Germinal center (tissue), 1 donor: ENCODE measurements at regions not wholly inside any gene's neighbourhood (a gene's known extent, or its start where the extent isn't known, plus 50 kb on each side); places are given as distances from the start of the nearest gene placed in this dataset.

Experiments used
- DNase-seq: peaks from one replicate; pipeline ENCODE4 v3.0.0; 2012; ENCODE audit warnings: mixed read lengths, low spot score

- DNase-seq, result no peak
These were observed 483.8 kb upstream of the GRIA1 start for GRCh38 chr5:153006681-153007080.

- no peak for DNase-seq
These were observed 476.3 kb upstream of the GRIA1 start for GRCh38 chr5:153014194-153014593.

GRCh38 chr5:153018121-153018520 is 472.3 kb upstream of the GRIA1 start:
- DNase-seq, result no peak

GRCh38 chr5:153030755-153031725 is 459.4 kb upstream of the GRIA1 start:
- DNase-seq, result no peak

- no peak for DNase-seq
These were observed 451.0 kb upstream of the GRIA1 start for GRCh38 chr5:153039501-153039900.

- no peak for DNase-seq
These were observed 446.6 kb upstream of the GRIA1 start for GRCh38 chr5:153043886-153044285.

- DNase-seq, result no peak
These were observed 439.8 kb upstream of the GRIA1 start for GRCh38 chr5:153050496-153051179.

- no peak for DNase-seq
These were observed 424.2 kb upstream of the GRIA1 start for GRCh38 chr5:153066281-153066680.

- no peak for DNase-seq
These were observed 422.6 kb upstream of the GRIA1 start for GRCh38 chr5:153067869-153068268.

GRCh38 chr5:153079396-153079795 is 411.1 kb upstream of the GRIA1 start:
- no peak for DNase-seq

GRCh38 chr5:153080940-153081339 is 409.5 kb upstream of the GRIA1 start:
- no peak for DNase-seq

GRCh38 chr5:153081385-153081784 is 409.1 kb upstream of the GRIA1 start:
- DNase-seq, result no peak

GRCh38 chr5:153084511-153084910 is 406.0 kb upstream of the GRIA1 start:
- no peak for DNase-seq

- DNase-seq, result no peak
These were observed 404.0 kb upstream of the GRIA1 start for GRCh38 chr5:153086486-153086885.

GRCh38 chr5:153088538-153088937 is 401.9 kb upstream of the GRIA1 start:
- DNase-seq, result no peak

- no peak for DNase-seq
These were observed 396.1 kb upstream of the GRIA1 start for GRCh38 chr5:153094333-153094732.

- no peak for DNase-seq
These were observed 394.1 kb upstream of the GRIA1 start for GRCh38 chr5:153096381-153096780.

- DNase-seq, result no peak
These were observed 391.1 kb upstream of the GRIA1 start for GRCh38 chr5:153099328-153099727.

GRCh38 chr5:153101235-153102180 is 389.0 kb upstream of the GRIA1 start:
- no peak for DNase-seq

- no peak for DNase-seq
These were observed 373.6 kb upstream of the GRIA1 start for GRCh38 chr5:153116916-153117315.

- DNase-seq, result no peak
These were observed 372.5 kb upstream of the GRIA1 start for GRCh38 chr5:153118018-153118417.

GRCh38 chr5:153122403-153122802 is 368.1 kb upstream of the GRIA1 start:
- no peak for DNase-seq
